ENCODE measurements at regions not wholly inside any gene's neighbourhood (a gene's known extent, or its start where the extent isn't known, plus 50 kb on each side); places are given as distances from the start of the nearest gene placed in this dataset.

DNA sequence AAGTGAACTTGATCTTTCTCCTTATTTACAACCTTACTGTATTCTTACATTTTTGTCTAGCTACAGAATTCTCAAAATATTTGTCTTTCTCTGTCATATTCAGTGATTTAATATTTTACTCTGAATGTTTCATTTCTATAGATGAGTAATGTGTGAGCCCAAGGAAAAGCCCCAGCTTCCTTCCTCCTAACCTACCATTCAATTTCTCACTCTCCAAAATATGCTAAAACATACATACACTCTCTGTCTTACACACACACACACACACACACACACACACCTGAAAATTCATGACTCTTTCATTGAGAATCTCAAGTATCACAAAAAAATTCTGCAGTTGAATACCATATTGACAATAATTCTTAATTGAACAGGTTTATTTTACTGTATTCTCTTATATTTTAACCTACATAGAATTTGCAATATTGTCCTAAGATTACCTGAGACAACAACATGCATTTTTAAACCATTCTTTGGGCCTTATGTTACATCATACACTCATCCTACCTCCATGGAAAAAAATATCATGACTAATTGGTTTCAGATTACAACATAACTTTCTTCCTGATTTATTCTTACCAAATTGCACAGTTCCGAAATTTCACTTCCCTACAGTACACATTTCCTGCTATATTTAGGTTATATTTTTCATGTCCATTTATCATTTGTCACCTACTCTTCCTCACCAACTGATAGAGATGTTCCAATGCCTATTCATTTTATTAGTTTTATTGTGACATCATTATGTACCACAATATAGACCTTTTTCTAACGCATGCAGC is 1965.6 kb upstream of the PCDH20 start:
- TF ChIP-seq, protein P1, sequence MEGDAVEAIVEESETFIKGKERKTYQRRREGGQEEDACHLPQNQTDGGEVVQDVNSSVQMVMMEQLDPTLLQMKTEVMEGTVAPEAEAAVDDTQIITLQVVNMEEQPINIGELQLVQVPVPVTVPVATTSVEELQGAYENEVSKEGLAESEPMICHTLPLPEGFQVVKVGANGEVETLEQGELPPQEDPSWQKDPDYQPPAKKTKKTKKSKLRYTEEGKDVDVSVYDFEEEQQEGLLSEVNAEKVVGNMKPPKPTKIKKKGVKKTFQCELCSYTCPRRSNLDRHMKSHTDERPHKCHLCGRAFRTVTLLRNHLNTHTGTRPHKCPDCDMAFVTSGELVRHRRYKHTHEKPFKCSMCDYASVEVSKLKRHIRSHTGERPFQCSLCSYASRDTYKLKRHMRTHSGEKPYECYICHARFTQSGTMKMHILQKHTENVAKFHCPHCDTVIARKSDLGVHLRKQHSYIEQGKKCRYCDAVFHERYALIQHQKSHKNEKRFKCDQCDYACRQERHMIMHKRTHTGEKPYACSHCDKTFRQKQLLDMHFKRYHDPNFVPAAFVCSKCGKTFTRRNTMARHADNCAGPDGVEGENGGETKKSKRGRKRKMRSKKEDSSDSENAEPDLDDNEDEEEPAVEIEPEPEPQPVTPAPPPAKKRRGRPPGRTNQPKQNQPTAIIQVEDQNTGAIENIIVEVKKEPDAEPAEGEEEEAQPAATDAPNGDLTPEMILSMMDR (IDR thresholded peaks at IDR 0.05), result no peak
- no peak for TF ChIP-seq ZFX (IDR thresholded peaks at IDR 0.05; ENCODE audit: borderline replicate concordance)

Measured in 22Rv1 (cell line).